HG03439 (cell line): ENCODE measurements at regions not wholly inside any gene's neighbourhood (a gene's known extent, or its start where the extent isn't known, plus 50 kb on each side); places are given as distances from the start of the nearest gene placed in this dataset.

Experiments used
- ATAC-seq: cut with Tn5 transposase; IDR thresholded peaks from one replicate; pipeline ENCODE4 v1.9.1; 2021; ENCODE audit warnings: mild to moderate bottlenecking, moderate library complexity; ENCODE audit not compliant: unreplicated experiment

DNA sequence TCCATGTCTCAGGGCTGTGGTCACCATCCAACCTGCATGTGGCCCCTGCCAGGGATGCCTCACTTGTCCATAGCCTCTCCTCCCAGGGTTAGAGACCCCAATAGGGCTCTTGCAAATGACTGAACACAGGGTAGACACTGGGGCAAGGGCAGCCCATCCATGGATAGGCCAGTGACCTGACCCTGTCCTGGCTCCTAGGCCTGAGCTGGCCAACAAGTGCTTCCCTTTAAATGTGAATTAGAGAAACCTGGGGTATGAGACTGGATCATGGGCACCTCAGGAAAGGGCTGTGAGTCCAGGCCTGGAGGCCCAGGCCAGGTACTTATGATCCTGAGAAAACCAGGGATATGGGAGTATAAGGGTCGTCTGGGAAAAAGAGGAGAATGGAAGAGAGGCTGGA, 64.5 kb downstream of the COPS8 start:
- no peak for ATAC-seq

DNA sequence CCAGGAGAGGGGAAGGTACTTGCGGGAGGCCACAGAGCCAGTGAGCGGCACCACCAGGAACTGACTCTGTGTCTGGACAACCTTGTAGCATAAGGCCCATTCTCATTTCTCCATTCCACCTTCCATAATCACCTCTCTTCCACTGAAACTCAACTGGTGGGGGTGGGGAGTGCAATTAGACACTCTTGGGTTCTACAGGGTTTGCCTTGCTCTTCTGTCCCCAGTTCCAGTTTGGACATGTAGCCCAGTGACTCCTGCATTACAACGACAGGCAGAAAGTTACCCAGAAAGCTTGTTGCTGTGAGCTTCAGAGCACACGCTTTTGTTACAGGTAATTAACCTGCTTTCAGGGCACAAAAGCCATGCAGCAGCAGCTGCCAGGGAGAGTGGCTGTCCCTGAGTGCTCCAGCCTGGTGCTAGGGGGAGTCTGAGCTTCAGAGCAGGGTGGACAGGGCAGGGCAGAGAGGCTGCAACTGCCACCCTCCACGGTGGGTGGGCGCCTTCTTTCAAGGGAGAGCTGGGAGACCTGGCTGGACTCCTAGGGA, 65.2 kb downstream of the COPS8 start:
- ATAC-seq: no peak

DNA sequence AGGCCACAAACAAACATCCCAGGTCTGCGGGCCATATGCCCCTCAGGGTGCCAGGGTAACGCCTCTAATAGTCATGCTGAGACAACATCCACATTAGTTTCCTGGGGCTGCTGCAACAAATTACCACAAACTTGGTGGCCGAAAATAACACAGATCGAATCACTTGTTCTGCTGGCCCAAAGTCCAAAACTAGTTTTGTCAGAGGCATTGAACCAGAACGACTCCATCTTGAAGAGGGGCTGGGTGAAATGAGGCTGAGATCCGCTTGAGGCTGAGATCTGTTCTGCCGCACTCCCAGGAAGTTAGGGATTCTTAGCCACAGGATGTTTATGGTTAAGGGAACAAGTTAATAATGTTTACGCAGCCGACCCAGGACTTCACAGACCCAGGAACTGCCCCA, 66.7 kb downstream of the COPS8 start:
- no peak for ATAC-seq

DNA sequence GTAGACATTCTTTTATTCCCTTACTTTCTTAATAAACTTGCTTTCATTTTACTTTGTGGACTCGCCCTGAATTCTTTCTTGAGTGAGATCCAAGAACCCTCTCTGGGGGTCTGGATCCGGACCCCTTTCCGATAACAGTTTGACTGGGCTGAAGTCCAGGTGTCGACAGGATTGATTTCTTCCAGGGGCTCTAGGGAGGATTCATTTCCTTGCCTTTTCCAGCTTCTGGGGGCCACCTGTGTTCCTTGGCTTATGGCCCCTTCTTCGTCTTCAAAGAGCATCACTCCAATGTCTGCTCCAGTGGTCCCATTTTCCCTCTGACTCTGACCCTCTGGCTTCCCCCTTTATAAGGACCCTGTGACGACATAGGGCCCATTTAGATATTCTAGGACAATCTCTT, 67.5 kb downstream of the COPS8 start:
- no peak for ATAC-seq

DNA sequence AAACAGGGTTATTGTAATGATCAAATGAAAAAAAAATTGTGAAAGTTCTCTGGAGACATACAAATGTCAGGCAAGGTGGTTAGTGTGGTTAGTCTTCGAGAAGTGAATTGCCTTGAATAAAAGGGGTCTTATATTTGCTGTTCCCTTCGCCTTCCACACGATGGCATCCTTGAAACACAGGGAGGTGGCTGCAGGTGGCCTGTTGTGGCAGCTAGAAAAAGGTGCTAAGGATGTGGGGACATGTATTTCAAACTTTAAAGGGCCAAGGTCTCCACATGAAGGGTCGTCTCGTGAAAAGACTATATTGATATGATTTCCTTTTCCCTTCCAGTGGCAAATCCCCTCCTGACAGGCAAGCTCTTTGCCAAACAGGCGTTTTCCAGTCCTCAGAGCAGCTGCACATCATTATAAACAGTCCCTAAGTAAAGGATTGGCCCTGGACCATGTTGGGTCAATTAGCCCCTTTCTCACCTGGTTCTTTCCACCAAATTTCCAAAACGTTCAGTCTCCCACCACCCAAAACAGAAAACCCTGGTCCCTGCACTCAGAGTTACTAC, 68.5 kb downstream of the COPS8 start:
- no peak for ATAC-seq

DNA sequence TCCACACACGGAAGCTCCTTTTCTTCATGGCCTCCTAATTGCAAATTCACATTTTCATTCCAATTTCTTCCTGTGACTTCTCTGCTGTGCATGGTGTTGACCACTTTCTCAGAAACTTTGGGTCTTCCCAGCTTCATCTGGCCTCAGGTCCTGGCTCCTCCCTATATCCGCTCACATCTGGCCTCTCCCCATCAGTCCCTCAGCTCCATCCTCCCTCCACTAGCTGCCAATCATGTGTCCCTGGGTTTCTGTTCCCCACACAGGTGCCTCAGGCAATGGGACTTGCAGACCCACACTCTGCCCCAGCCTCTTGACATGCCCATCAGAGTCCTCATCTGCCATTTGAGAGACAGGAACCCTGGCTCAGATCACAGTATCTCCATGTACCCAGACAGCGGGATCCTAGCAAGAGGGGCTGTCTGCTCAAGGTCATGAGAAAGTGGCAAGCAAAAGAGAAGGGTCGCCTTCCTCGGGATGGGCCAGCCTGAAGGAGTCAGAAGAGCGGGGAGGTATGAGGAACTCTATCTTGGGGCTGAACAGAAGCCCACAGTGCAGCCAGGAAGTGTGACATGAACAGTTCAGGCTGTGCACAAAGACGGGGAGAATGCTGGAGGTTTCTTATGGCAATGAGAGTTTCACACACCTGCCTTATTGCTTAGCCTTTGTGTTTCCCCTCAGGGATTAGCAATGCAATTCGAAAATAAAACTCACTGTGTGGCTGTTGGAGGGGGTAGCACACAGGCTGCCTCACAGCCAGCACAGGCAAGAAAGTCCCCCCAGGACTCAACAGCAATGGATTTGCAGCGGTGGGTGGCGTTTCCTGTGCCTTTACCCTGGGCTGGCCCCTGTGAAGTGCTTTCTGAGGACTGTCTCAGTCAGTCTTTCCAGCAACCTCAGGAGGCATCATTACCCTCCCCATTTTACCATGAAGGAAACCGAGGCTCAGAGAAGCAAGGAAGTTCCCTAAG, 69.5 kb downstream of the COPS8 start:
- ATAC-seq: no peak

DNA sequence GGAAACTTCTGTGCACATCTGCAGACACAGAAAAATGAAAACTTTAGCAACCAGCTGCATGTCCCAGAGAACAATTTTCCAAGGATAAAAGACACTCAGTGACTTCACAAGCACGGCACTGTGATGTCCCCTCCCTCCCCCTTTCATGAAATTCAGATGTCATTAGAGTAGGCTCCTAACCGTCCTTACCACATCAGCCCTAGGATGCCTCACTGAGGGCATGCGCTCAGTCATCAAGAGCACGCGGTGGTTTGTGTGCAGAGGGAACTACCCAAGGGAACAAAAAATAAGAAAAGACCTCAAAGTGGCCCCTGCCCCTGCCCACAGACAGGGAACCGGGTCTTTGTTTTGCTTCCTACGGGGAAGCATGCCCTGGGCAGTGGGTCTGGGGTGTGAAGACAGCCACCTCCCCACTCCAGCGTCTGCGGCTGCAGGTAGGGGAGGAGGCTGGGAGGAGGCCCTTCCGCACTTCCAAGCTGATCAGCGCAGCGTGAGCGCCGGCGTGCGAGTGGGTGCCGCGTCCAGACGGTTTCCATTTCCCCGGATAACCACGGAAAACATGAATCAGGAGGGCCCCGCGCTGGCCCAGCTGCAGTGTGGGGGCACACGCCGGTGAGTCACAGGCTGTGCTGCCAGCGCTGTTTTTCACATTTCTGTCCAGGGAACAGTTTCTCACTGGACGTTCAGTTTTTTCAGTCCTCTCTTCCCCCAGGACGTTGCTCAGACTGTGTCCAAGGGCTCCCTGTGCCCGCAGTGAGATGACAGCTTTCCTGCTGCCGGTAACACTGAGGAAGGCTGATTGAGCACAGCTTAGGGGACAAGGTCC, 70.6 kb downstream of the COPS8 start:
- no peak for ATAC-seq

DNA sequence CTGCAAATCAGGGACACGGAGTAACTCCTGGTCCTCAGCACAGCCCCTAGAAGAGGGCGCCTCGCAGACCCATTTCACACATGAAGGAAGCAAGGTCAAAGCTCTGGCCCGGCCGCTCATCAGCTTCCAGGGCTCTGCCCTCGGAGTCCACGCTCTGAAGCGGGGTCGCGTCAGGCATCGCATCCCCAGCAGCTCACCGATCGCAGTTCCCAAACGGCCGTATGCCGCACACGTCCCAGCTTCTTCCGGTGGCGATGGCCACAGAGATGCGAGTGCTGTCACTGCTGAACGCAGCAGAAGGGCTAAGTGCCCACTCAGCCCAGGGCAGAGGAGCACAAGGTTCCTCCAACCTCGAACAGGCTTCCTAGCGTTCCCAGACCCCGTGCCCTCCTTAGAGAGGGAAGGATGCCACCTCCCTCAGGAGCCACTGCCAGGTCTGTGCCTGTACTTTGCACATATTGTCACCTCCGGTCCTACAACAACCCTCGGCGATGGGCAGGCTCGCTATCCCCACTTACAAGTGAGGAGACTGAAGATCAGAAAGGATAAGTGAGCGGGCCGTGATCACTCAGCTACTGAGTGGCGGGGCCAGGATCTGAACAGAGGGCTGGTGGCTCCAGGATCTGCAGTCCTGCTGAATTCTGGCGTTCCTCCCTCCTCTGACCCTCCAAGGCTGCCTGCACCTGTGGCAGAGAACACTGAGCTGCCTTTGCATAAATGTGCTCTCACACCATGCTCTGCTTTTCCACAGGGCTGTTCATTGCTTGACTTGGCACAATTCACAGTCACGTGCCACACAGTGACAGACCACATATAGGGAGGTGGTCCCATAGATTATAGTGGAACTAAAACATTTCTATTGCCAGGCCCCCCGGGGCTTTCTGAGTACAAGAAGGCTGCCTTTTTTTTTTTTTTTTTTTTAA, 71.4 kb downstream of the COPS8 start:
- no peak for ATAC-seq

DNA sequence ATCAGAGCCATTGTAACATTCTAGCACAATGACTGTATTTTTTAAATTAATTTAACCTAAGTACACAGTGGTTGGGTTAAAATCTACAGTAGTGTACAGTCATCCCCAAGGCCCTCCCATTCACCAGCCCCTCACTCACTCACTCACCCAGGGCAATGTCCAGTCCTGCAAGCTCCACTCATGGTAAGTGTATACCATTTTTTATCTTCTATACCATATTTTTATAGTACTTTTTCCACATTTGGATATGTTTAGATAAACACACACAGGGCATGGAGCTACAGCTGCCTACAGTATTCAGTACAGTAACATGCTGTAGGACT, 72.1 kb downstream of the COPS8 start:
- no peak for ATAC-seq

DNA sequence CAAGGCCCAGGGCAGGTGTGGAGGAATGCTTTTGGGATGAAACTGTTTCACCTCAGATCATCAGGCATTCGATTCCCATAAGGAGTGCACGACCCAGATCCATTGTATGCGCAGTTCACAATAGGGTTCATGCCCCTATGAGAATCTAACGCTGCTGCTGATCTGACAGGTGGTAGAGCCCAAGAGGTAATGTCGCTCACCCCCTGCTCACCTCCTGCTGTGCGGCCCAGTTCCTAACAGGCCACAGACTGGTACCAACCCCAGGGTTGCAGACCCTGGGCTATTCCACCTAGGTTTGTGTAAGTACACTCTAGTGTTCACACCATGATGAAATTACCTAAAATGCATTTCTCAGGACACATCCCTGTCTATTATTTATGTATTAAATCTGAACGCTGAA, 72.5 kb downstream of the COPS8 start:
- ATAC-seq: no peak

DNA sequence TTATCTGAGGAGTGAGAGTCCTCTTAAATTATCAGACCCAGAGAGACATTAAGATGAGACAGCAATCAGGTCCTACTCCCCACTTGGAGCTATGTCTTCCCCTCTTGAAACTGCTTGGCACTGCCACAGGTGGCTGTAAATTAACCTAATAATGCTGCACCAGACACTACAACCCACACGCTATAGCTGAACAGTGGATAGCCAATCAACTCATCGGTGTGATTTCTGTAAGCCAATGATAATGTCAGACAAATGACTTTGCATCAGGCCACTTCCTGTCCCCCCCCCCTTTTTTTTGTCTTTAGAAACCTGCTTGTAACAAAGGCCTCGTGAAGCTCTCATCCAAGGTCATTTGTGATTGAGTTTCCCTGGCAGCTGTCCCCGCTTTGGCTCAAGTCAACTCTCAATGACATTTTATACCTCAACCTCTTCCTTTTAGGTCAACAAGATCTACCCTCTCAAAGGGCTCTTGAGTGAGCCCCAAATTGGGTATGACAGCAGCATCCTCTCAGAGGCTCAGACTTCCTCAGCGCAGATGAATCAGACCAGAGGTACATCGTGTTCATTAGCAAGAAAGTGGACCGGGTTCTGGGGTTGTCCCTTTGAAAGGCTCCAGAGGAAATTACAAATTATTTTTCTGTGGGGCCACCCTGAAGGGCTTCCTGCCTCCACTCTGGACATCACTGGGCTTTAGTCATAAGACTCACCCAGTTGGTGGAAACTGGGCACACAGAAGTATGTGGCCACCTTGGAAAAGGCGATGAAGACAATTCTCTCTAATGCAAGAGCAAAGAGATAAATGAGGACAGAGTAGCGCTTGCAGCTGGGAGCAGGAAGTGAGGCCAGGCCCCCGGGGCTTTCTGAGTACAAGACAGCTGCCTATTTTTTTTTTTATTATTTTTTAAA, 73.6 kb downstream of the COPS8 start:
- ATAC-seq: no peak

DNA sequence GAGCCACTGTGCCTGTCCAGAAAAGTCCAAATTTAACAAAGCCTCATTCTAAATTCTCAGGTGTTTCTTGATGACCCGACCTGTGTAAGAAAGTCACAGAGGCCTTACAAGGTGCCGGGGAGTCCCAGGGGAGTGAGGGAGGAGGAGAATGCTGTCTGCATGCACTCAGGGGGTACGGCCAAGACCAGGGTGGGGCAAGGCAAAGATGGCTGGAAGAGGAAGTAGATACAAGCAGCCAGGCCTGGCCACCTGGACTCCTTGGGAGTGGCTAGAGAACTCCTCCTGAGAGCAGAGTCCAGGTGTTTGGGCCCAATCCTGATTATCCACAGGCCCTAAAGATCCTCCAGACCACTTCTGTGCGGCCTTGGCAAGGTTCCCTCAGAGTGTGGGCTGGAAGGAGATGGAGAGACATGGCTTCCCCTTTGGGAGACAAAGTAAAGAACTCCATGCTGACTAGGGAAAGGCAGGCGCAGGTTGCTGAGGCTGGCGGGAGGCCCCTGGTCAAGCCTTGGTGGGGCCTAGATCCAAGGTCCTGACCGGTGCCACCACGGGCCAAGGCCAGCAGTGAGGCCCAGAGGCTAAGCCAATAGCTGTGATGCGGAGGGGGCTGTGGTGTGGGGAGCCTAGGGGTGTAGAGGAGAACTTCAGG, 74.7 kb downstream of the COPS8 start:
- no peak for ATAC-seq

DNA sequence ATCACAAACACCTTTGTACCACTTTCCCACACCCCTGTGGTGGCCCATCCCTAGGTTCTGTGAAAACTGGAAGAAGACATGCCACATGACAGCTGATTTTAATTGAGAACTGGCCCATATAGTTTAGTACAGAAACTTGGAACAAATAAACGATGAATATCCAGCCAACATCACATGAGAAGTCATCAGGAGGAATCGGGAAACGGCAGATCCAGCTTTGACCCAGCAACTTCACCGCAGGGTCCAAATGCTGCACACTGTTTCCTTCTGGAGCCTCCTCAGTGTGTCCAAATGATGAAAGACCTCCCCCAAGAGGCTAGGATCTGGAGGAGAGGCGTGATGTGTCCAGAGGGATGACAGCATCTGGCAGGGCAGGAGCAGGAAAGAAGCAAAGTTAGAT, 75.5 kb downstream of the COPS8 start:
- no peak for ATAC-seq

DNA sequence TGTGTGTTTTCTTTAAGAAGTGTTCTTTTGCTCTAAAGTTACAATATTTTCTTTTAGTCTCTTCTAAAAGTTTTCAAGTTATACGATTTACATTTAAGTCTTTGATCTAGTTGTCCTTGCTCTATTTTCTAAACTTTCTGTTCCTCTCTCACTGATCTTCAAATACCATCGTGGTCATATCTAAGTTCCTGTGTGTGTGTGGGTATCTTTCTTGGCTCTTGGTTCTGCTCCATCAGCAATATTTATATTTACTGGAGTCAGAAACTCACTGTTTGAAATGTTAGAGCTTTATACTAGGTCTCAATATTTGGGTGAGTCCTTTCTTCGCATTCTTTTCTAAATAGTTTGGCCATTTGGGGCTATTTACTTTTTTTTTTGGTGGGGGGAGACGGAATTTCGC, 77.3 kb downstream of the COPS8 start:
- ATAC-seq: no peak

DNA sequence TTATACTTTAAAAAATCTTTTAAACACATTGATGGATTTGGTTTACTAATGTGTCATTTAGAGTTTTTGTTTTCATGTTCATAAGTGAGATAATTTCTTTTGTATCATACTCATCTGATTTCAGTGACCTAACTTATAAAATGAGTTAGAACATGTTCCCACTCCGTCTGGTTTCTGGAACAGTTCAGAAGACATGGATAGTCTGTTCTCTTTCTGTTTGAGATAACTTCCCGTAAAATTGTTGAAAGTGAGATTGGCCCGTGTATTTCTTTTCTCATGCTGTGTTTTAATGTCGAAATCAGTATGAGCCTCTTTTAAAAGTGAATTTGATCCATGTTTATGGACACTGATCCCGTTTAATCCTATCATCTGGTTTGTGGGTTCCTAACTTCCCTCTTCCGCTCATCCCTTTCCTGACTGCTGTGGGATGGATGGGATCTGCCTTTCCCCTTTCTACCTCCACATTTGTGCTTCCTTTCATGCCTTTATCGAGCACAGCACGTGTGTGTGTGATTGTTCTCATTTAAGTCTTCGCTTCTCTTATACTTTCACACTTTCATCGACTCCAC, 78.9 kb downstream of the COPS8 start:
- no peak for ATAC-seq

DNA sequence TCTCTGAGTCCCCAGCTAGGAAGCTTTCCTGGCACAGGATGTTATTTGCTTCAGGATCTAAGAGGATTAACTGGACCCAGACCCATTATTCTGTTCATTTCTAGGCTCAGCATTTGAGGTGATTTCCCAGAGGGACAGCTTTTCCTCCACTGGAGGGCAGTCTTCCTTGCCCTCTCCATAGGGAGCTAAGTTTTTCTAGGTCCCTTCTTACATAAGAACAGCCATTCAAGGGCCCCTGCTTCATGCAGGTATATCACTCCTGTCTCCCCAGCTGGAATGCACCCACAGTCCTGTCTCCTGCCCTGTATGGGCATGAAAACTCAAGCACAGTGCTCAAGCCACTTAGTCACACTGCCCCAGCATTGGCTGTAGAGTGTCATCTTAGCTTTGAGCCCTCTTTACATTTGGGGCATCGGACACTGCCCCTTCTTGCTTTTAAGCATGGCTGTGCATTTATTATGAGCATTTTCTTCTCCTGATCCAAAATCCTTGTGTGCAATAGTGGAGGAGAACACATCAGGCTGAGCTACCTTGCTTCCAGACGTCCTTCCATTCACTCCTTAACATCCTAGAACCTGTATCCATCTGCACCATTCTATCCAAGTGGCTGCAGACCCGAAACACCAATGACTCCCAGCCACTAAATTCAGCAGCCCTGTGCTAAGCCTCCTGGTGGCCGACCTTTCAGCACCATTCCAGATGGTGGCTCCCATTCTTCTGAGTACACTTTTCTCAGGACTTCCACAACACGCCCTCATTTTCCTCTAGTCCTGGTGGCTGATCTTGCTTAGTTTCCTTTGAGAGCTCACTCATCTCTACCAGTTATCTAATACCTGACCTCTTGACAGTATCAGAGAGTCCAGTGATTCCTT, 80.0 kb downstream of the COPS8 start:
- ATAC-seq: no peak

DNA sequence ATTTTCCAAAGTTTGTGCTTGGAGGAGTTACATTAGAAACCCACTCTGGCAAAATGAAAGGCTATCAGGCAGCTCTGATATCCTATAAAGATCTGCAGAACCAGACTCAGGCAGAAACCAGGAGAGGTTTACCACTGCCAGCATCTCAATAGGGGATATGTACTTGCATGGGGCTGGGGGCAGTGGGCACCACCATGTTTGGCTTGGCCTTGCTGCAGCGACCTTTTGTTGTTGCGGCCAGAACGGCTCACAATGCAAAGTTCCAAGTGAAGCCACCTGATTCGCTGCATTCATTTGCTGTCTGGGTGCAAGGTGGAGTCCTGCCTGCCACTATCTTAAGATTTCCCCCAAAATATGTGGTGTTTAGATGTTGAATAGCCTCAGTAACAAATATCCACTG, 81.3 kb downstream of the COPS8 start:
- no peak for ATAC-seq

DNA sequence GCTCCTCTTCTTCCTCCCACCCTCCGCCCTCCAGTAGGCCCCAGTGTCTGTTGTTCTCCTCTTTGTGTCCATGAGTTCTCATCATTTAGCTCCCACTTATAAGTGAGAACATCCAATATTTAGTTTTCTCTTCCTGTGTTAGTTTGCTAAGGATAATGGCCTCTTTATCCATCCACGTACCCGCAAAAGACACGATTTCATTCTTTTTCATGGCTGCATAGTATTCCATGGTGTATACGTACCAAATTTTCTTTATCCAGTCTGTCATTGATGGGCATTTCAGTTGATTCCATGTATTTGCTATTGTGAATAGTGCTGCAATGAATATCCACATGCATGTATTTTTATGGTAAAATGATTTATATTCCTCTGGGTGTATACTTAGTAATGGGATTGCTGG, 82.2 kb downstream of the COPS8 start:
- no peak for ATAC-seq
